MCF 10A (cell line): ENCODE measurements at regions not wholly inside any gene's neighbourhood (a gene's known extent, or its start where the extent isn't known, plus 50 kb on each side); places are given as distances from the start of the nearest gene placed in this dataset.
"Not testable (repeated sequence)": the region's sequence is repeated elsewhere in the genome, so short reads cannot be mapped to it uniquely, and the experiment has no call there.

Experiments
- BruUV-seq: library from RNA; stranded (reverse); fragments of 400-500 nt; replicated peaks from 2 replicates; lab custom pipeline; 2021; lab: Mats Ljungman, UMichigan
- CTCF ChIA-PET: fragments of 300-600 bp; sonication (Branson Sonifier 250); formaldehyde crosslinking; extraction: SDS; loops from one replicate; lab custom pipeline; 2021; ENCODE audit warnings: antibody characterized with exemption, inconsistent platforms; lab: Yijun Ruan, JAX
- POLR2A ChIA-PET: fragments of 300-600, 350-650 bp; sonication (Branson Sonifier 250); formaldehyde crosslinking; extraction: SDS; loops from one replicate; lab custom pipeline; 2020; ENCODE audit warnings: antibody characterized with exemption, inconsistent platforms; lab: Yijun Ruan, JAX
- DNase-seq: peaks from one replicate; pipeline ENCODE4 v3.0.0-alpha.2; 2018; ENCODE audit not compliant: unreplicated experiment
- H3K27ac Mint-ChIP-seq: one replicate; pipeline ENCODE4 v1.8.0; 2022; ENCODE audit warnings: mild to moderate bottlenecking, low read depth, mixed read lengths; ENCODE audit not compliant: unreplicated experiment
- H3K27me3 Mint-ChIP-seq: one replicate; pipeline ENCODE4 v1.8.0; 2022; ENCODE audit warnings: mixed read lengths; ENCODE audit not compliant: insufficient read depth, unreplicated experiment
- H3K36me3 Mint-ChIP-seq: one replicate; pipeline ENCODE4 v1.8.0; 2022; ENCODE audit warnings: mild to moderate bottlenecking, moderate library complexity, mixed read lengths; ENCODE audit not compliant: insufficient read depth, unreplicated experiment
- H3K4me1 Mint-ChIP-seq: one replicate; pipeline ENCODE4 v1.8.0; 2022; ENCODE audit warnings: mixed read lengths; ENCODE audit not compliant: insufficient read depth, unreplicated experiment
- H3K4me3 Mint-ChIP-seq: one replicate; pipeline ENCODE4 v1.8.0; 2022; ENCODE audit warnings: mild to moderate bottlenecking, moderate library complexity, mixed read lengths; ENCODE audit not compliant: unreplicated experiment
- H3K9me3 Mint-ChIP-seq: one replicate; pipeline ENCODE4 v1.8.0; 2022; ENCODE audit warnings: mixed read lengths; ENCODE audit not compliant: unreplicated experiment
- CTCF ChIP-seq: fragments of 200-600 bp; IDR thresholded peaks from one replicate; pipeline ENCODE4 v1.8.0; 2022; ENCODE audit warnings: antibody characterized with exemption, mild to moderate bottlenecking; ENCODE audit not compliant: unreplicated experiment
- intact Hi-C: fragments of 100-400 bp; cut with micrococcal nuclease; formaldehyde crosslinking; loops from 2 replicates; pipeline ENCODE4 v1.14.1; 2022

DNA sequence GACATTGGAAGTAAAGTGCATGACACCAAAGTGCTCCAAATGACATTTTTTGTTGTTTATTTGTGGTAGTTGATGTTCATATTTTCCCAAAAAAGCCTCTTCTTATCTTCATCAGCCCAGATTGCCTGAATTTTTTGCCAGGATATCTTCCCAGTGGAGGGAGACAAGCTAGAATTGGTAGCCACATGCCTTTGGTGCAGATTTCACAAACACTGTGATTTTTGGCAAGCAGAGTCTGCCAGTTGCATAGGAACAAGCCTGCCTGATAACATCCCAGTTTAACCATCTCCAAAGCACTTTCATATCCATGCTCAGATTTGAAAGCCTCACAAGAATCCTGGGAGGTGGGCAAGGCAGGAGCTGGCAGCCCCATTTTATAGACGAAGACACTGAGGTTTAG, 102.3 kb upstream of the SYT13 start:
- DNase-seq = no peak
- CTCF ChIA-PET = interaction anchor here (1.0 kb wide), 1 partner anchor 17 kb away, joined by 3 read pairs; no protein-coding TSS in a partner anchor
- peaks cover 33% of the 10 kb centered on the region for H3K27me3 Mint-ChIP-seq
- H3K27ac Mint-ChIP-seq = no peak overlapping the region
- H3K4me1 Mint-ChIP-seq = no peaks in the 10 kb centered on the region
- no peaks in the 10 kb centered on the region for H3K36me3 Mint-ChIP-seq
- no peak overlapping the region for H3K4me3 Mint-ChIP-seq
- no peak for TF ChIP-seq CTCF
- no peaks in the 10 kb centered on the region for H3K9me3 Mint-ChIP-seq
- POLR2A ChIA-PET = no interaction called here
- intact Hi-C loops = no loop called here
- BruUV-seq = no TSS peak

GRCh38 chr11:45387885-45388284, 101.7 kb upstream of the SYT13 start:
- DNase-seq, H3K36me3 Mint-ChIP-seq, H3K27ac Mint-ChIP-seq, H3K9me3 Mint-ChIP-seq, H3K4me3 Mint-ChIP-seq, POLR2A ChIA-PET, BruUV-seq, H3K4me1 Mint-ChIP-seq, intact Hi-C loops: not testable (repeated sequence)
- peaks cover 39% of the 10 kb centered on the region for H3K27me3 Mint-ChIP-seq
- CTCF ChIA-PET = interaction anchor here (0.6 to 1.3 kb wide), 2 partner anchors 16 to 22 kb away, joined by 3 to 4 read pairs; no protein-coding TSS in a partner anchor

DNA sequence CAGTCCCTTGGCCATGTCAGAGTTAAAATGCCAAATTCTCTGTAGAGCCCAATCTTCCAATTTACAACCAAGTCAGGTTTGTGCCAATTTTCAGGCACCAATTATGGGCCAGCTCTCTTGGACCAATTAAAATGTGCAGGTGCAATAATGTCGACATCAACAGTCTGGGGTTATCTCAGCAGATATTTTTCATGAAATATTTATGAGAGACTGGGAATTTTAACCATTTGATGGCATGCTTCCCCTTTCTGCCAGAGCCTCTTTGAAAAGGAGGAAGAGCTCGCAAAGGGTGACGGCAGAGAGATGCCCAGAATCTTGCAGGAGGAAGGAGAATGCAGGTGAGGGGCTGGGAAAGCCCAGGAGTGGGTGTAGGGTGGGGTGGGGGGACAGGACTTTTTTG, 100.8 kb upstream of the SYT13 start:
- Mint-ChIP-seq H3K36me3 (no peaks in the 10 kb centered on the region), H3K4me3 (no peak overlapping the region), H3K9me3 (no peaks in the 10 kb centered on the region), H3K27ac (no peak overlapping the region), H3K4me1 (no peaks in the 10 kb centered on the region), H3K27me3 (peaks cover 48% of the 10 kb centered on the region)
- BruUV-seq = no TSS peak
- no peak for DNase-seq
- POLR2A ChIA-PET = no interaction called here
- CTCF ChIA-PET = interaction anchor here (1.3 kb wide), 1 partner anchor 15 kb away, joined by 4 read pairs; no protein-coding TSS in a partner anchor
- no peak for TF ChIP-seq CTCF
- intact Hi-C loops = no loop called here

DNA sequence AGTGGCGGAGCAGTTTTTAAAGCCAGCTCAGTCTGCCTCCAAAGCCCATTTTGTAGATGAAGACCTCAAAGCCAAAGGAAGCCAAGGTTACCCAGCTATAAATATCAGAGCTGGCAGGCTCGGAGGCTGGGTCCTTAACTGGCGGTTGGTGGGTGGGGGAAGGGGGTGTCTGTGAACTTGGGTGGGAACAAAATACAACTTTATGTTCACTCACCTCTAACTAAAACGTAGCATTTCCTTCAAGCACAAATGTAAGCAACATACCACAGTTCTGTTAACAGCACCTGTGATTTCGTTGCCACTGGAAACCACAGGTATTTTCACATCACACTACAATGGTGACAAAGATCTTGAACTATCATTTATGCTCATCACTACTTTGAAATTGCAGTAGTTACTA, 99.7 kb upstream of the SYT13 start:
- no peak overlapping the region for H3K4me3 Mint-ChIP-seq
- H3K36me3 Mint-ChIP-seq = no peaks in the 10 kb centered on the region
- BruUV-seq = no TSS peak
- no peaks in the 10 kb centered on the region for H3K9me3 Mint-ChIP-seq
- H3K27ac Mint-ChIP-seq = no peak overlapping the region
- intact Hi-C loops = no loop called here
- ChIA-PET POLR2A (interaction anchor here (0.7 kb wide), 1 partner anchor 11 kb away, joined by 3 read pairs; no protein-coding TSS in a partner anchor), CTCF (interaction anchor here (2.9 kb wide), 1 partner anchor 14 kb away, joined by 12 read pairs; no protein-coding TSS in a partner anchor)
- H3K4me1 Mint-ChIP-seq = no peaks in the 10 kb centered on the region
- H3K27me3 Mint-ChIP-seq = peaks cover 55% of the 10 kb centered on the region
- no peak for DNase-seq
- no peak for TF ChIP-seq CTCF
